ENCODE measurements at regions not wholly inside any gene's neighbourhood (a gene's known extent, or its start where the extent isn't known, plus 50 kb on each side); places are given as distances from the start of the nearest gene placed in this dataset.
"Not testable (repeated sequence)": the region's sequence is repeated elsewhere in the genome, so short reads cannot be mapped to it uniquely, and the experiment has no call there.

GRCh38 chr4:23083391-23083790, 390.7 kb downstream of the GBA3 start:
- TF ChIP-seq, protein P1, sequence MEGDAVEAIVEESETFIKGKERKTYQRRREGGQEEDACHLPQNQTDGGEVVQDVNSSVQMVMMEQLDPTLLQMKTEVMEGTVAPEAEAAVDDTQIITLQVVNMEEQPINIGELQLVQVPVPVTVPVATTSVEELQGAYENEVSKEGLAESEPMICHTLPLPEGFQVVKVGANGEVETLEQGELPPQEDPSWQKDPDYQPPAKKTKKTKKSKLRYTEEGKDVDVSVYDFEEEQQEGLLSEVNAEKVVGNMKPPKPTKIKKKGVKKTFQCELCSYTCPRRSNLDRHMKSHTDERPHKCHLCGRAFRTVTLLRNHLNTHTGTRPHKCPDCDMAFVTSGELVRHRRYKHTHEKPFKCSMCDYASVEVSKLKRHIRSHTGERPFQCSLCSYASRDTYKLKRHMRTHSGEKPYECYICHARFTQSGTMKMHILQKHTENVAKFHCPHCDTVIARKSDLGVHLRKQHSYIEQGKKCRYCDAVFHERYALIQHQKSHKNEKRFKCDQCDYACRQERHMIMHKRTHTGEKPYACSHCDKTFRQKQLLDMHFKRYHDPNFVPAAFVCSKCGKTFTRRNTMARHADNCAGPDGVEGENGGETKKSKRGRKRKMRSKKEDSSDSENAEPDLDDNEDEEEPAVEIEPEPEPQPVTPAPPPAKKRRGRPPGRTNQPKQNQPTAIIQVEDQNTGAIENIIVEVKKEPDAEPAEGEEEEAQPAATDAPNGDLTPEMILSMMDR (IDR thresholded peaks at IDR 0.05; ENCODE audit: control extremely low read depth, extremely low read depth, low read depth, missing control alignments): no peak
- ChIA-PET CTCF (no interaction called here), POLR2A (no interaction called here)
- DNase-seq (ENCODE audit: extremely low spot score): no peak

DNA sequence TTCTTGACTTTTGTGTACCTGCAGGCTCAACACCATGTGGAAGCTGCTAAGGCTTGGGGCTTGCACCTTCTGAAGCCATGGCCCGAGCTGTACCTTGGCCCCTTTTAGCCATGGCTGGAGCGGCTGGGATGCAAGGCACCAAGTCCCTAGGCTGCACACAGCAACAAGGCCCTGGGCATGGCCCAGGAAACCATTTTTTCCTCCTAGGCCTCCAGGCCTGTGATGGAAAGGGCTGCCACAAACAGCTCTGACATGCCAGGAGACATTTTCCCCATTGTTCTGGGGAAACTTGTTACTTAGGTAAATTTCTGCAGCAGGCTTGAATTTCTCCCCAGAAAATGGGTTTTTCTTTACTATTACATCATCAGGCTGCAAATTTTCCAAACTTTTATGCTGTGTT, 387.4 kb downstream of the GBA3 start:
- DNase-seq (ENCODE audit: extremely low spot score); POLR2A ChIA-PET; CTCF ChIA-PET: not testable (repeated sequence)

DNA sequence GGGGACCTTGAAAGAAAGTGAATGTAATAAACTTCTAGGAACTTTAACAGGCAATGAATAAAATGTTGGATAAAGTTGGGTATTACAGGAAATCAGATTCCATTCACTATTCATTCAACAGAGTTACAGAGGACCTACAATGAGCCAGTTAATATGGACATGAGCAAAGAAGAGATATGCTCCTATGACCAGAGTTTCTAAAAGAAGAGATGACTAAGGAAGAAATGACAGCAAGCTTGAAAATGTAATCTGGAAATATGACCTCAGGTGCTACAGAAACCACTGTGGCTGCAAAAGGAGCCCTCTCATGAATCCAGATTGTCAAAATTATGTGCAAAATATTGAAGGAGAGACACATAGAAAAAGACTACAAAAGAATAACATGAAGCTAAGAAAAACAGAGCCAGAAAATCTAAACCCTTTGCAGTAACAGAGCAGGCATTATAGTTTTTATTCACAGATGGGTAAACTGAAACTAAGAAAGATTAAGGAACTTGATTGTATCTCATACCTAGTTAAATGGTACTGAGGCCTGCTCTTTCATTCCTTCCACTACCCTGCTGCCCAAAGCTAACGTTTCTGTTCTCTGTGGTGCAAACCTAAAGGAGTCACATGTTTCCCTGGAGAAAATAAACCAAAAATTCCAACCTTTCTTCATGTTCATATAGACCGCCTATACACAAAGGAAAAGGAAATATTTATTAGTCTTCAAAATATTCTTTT, 378.3 kb downstream of the GBA3 start:
- DNase-seq (ENCODE audit: extremely low spot score): no peak
- TF ChIP-seq, protein P1 (IDR thresholded peaks at IDR 0.05; ENCODE audit: control extremely low read depth, extremely low read depth, low read depth, missing control alignments): no peak
- CTCF ChIA-PET: interaction anchor here (0.7 kb wide), 1 partner anchor 62 kb away, joined by 3 read pairs; no protein-coding TSS in a partner anchor
- POLR2A ChIA-PET: no interaction called here

- TF ChIP-seq, protein P1 (IDR thresholded peaks at IDR 0.05; ENCODE audit: control extremely low read depth, extremely low read depth, low read depth, missing control alignments): no peak
- ChIA-PET POLR2A (no interaction called here), CTCF (interaction anchor here (1.1 kb wide), 1 partner anchor 30 kb away, joined by 3 read pairs; no protein-coding TSS in a partner anchor)
- DNase-seq (ENCODE audit: extremely low spot score): no peak
These were observed 376.0 kb downstream of the GBA3 start for GRCh38 chr4:23068756-23069155.

DNA sequence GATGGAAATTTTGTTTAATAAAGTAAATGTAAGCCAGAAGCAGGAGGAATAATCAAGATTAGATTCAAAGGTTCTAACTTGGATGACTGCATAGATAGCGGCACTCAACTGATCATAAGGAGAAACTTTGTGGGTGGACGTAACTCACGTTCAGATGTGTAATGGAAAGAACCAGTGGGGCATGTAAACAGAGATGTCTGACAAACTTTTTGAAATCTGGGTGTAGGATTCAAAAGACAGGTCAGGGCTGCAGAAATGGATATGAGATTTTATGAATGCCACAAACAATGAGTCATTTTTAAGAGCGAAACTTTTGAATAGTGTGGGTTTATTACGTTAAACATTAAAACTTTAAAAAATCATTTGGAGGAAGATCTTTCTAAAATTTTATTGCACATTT, 375.6 kb downstream of the GBA3 start:
- CTCF ChIA-PET: interaction anchor here (1.1 kb wide), 1 partner anchor 29 kb away, joined by 3 read pairs; no protein-coding TSS in a partner anchor
- POLR2A ChIA-PET: interaction anchor here (0.6 kb wide), 1 partner anchor 26 kb away, joined by 9 read pairs; no protein-coding TSS in a partner anchor

GRCh38 chr4:23062188-23062587, 369.5 kb downstream of the GBA3 start:
- DNase-seq (ENCODE audit: extremely low spot score): no peak
- ChIA-PET POLR2A (no interaction called here), CTCF (interaction anchor here (1.2 kb wide), 1 partner anchor 10 kb away, joined by 3 read pairs; no protein-coding TSS in a partner anchor)
- TF ChIP-seq, protein P1 (IDR thresholded peaks at IDR 0.05; ENCODE audit: control extremely low read depth, extremely low read depth, low read depth, missing control alignments): no peak

More for the DNA sequence above, 375.6 kb downstream of the GBA3 start:
- DNase-seq (ENCODE audit: extremely low spot score): no peak
- TF ChIP-seq, protein P1 (IDR thresholded peaks at IDR 0.05; ENCODE audit: control extremely low read depth, extremely low read depth, low read depth, missing control alignments): no peak

GRCh38 chr4:23061431-23061830, 368.7 kb downstream of the GBA3 start:
- no peak for DNase-seq (ENCODE audit: extremely low spot score)
- ChIA-PET POLR2A (no interaction called here), CTCF (no interaction called here)
- TF ChIP-seq, protein P1 (IDR thresholded peaks at IDR 0.05; ENCODE audit: control extremely low read depth, extremely low read depth, low read depth, missing control alignments): no peak

Data from GM10248 (cell line).